Neuronal stem cell (in vitro differentiated cells): ENCODE measurements at regions not wholly inside any gene's neighbourhood (a gene's known extent, or its start where the extent isn't known, plus 50 kb on each side); places are given as distances from the start of the nearest gene placed in this dataset.
A peak's percentile ranks its signal among the peaks of the same experiment; 100 is the strongest.

ENCODE experiments used
- DNase-seq: peaks from one replicate; pipeline ENCODE4 v3.0.0-alpha.2; 2013; ENCODE audit warnings: low spot score
- H2AFZ ChIP-seq: one replicate; pipeline ENCODE4 v1.6.1; 2013; ENCODE audit warnings: mild to moderate bottlenecking, low read length, inconsistent platforms
- H2AK5ac ChIP-seq: 2 replicates; pipeline ENCODE4 v1.6.1; 2013; ENCODE audit warnings: low read depth, mild to moderate bottlenecking, inconsistent platforms, low read length, moderate library complexity, mixed read lengths
- H2BK120ac ChIP-seq: 2 replicates; pipeline ENCODE4 v1.6.1; 2013; ENCODE audit warnings: low read depth, mild to moderate bottlenecking, inconsistent platforms, low read length, moderate library complexity, mixed read lengths
- H2BK12ac ChIP-seq: one replicate; pipeline ENCODE4 v1.6.1; 2013; ENCODE audit warnings: low read length, inconsistent platforms
- H2BK15ac ChIP-seq: 2 replicates; pipeline ENCODE4 v1.6.1; 2013; ENCODE audit warnings: mild to moderate bottlenecking, low read length, inconsistent platforms, mixed read lengths
- H2BK5ac ChIP-seq: one replicate; pipeline ENCODE4 v1.6.1; 2013; ENCODE audit warnings: inconsistent platforms, mild to moderate bottlenecking, low read length, moderate library complexity
- H3K14ac ChIP-seq: one replicate; pipeline ENCODE4 v1.6.1; 2013; ENCODE audit warnings: low read length, inconsistent platforms
- H3K18ac ChIP-seq: 2 replicates; pipeline ENCODE4 v1.6.1; 2013; ENCODE audit warnings: low read length, inconsistent platforms
- H3K23ac ChIP-seq: 2 replicates; pipeline ENCODE4 v1.6.1; 2013; ENCODE audit warnings: low read depth, mild to moderate bottlenecking, mixed read lengths, low read length, inconsistent platforms; ENCODE audit not compliant: poor library complexity
- H3K27ac ChIP-seq: replicated peaks from 3 replicates; pipeline ENCODE4 v1.5.1; 2013; ENCODE audit warnings: low read length, inconsistent platforms
- H3K27me3 ChIP-seq, 3 experiments: 2 replicates each; pipeline ENCODE4 v1.6.1; 2013; ENCODE audit warnings: low read length in 3 of 3, mild to moderate bottlenecking in 2 of 3, inconsistent platforms in 1 of 3, low read depth in 1 of 3, mixed read lengths in 1 of 3, moderate library complexity in 1 of 3; ENCODE audit not compliant: control insufficient read depth in 3 of 3, insufficient read depth in 3 of 3
- H3K36me3 ChIP-seq, 2 donors: replicated peaks in 1 of 2; 2 replicates each; pipeline ENCODE4 v1.6.1; 2013; ENCODE audit warnings: low read length in 2 of 2; ENCODE audit not compliant: control insufficient read depth in 2 of 2, insufficient read depth in 2 of 2
- H3K4ac ChIP-seq: 2 replicates; pipeline ENCODE4 v1.6.1; 2013; ENCODE audit warnings: inconsistent platforms, mild to moderate bottlenecking, low read length, moderate library complexity
- H3K4me1 ChIP-seq, 2 donors: 1 replicate in 1 of 2; 2 replicates in 1 of 2; pipeline ENCODE4 v1.6.1; 2013; ENCODE audit warnings: low read length in 2 of 2, low read depth in 1 of 2; ENCODE audit not compliant: control insufficient read depth in 2 of 2, insufficient read depth in 1 of 2
- H3K4me2 ChIP-seq: one replicate; pipeline ENCODE4 v1.6.1; 2013; ENCODE audit warnings: mild to moderate bottlenecking, low read length, inconsistent platforms; ENCODE audit not compliant: insufficient read depth, poor library complexity, severe bottlenecking
- H3K4me3 ChIP-seq, 2 donors: 2 replicates each; pipeline ENCODE4 v1.5.1; 2013; ENCODE audit warnings: low read length in 2 of 2, mild to moderate bottlenecking in 2 of 2, inconsistent platforms in 1 of 2, moderate library complexity in 1 of 2
- H3K79me1 ChIP-seq: one replicate; pipeline ENCODE4 v1.6.1; 2013; ENCODE audit warnings: low read depth, mild to moderate bottlenecking, inconsistent platforms, low read length, moderate library complexity
- H3K9ac ChIP-seq: one replicate; pipeline ENCODE4 v1.6.1; 2013; ENCODE audit warnings: mild to moderate bottlenecking, low read depth, low read length, inconsistent platforms; ENCODE audit not compliant: poor library complexity
- H3K9me3 ChIP-seq, 2 donors: replicated peaks in 1 of 2; 2 replicates each; pipeline versions ENCODE3 to v1.6.1; 2013; ENCODE audit warnings: low read length in 2 of 2, mild to moderate bottlenecking in 2 of 2, inconsistent platforms in 1 of 2, low read depth in 1 of 2, mixed read lengths in 1 of 2, moderate library complexity in 1 of 2; ENCODE audit not compliant: control insufficient read depth in 2 of 2, insufficient read depth in 1 of 2
- H4K8ac ChIP-seq: one replicate; pipeline ENCODE4 v1.6.1; 2013; ENCODE audit warnings: low read depth, mild to moderate bottlenecking, inconsistent platforms, low read length, moderate library complexity
- H4K91ac ChIP-seq: one replicate; pipeline ENCODE4 v1.6.1; 2013; ENCODE audit warnings: low read length, low read depth, mild to moderate bottlenecking, inconsistent platforms; ENCODE audit not compliant: poor library complexity
- WGBS, 2 donors: extraction: QIAGEN DNeasy Blood & Tissue Kit; methylation state at CpG; one replicate each; pipeline ENCODE4 v1.1.7; 2013; ENCODE audit warnings: missing lambda C conversion rate in 2 of 2, mixed read lengths in 1 of 2; ENCODE audit not compliant: insufficient read length in 2 of 2, insufficient replicate concordance in 1 of 2; ENCODE audit errors: extremely low coverage in 2 of 2; 5-methylcytosine and 5-hydroxymethylcytosine counted together

- no CpG with 5 or more reads among the region's 5 CpGs for WGBS, 2 donors
- H3K4me2 ChIP-seq: no peak overlapping the region
These were observed 62.3 kb upstream of the ZNF366 start for GRCh38 chr5:72569408-72569944.

DNA sequence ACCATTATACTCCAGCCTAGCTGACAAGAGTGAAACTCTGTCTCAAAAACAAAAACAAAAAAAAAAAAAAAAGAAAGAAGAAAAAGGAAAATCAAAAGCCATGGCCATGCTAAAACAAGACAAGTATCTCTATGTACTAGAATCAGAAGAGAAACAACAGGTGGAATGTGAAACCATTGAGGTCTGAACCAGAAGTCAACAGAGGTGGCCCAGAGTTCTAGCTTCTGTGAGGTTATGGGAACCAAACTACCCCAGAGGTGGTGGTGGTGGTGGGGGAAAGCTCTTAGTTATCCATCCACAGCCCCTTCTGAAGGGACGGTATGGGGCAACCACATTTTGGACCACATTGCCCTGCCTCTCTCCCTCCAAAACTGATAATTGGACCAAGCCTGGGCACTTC lies 59.5 kb upstream of the ZNF366 start:
- Histone ChIP-seq H3K14ac (no peak overlapping the region), H2AK5ac (no peak overlapping the region), H3K4me1 (no peaks in the 10 kb centered on the region), H2BK15ac (no peak overlapping the region), H3K18ac (no peak overlapping the region), H3K36me3 (no peaks in the 10 kb centered on the region), H4K8ac (no peak overlapping the region), H3K9me3 (peaks cover 0 to 7% of the 10 kb centered on the region in 2 donors), H2BK120ac (no peak overlapping the region), H3K4me3 (no peak overlapping the region), H3K79me1 (no peaks in the 10 kb centered on the region), H3K23ac (no peak overlapping the region), H3K4me2 (no peak overlapping the region), H2BK12ac (no peak overlapping the region), H2AFZ (no peak overlapping the region), H3K27me3 (no peaks in the 10 kb centered on the region), H3K9ac (no peak overlapping the region), H3K4ac (no peak overlapping the region), H2BK5ac (no peak overlapping the region), H4K91ac (no peak overlapping the region), H3K27ac (no peak overlapping the region)
- WGBS, 2 donors: no CpG with 5 or more reads among the region's 1 CpG
- no peak for DNase-seq

More at GRCh38 chr5:72569408-72569944, 62.3 kb upstream of the ZNF366 start:
- H3K4ac ChIP-seq: no peak overlapping the region
- no peak for DNase-seq
- no peak overlapping the region for H2BK15ac ChIP-seq
- no peak overlapping the region for H4K8ac ChIP-seq
- H3K14ac ChIP-seq: no peak overlapping the region
- H2AFZ ChIP-seq: peak overlapping the region; percentile 61
- H3K9ac ChIP-seq: no peak overlapping the region
- H3K9me3 ChIP-seq: peaks cover 0 to 4% of the 10 kb centered on the region in 2 donors
- no peak overlapping the region for H3K18ac ChIP-seq
- H4K91ac ChIP-seq: no peak overlapping the region
- no peak overlapping the region for H2AK5ac ChIP-seq
- peaks cover 0 to 5% of the 10 kb centered on the region in 2 donors for H3K4me1 ChIP-seq
- H3K23ac ChIP-seq: no peak overlapping the region
- no peak overlapping the region for H2BK12ac ChIP-seq
- no peaks in the 10 kb centered on the region for H3K79me1 ChIP-seq
- H3K36me3 ChIP-seq: no peaks in the 10 kb centered on the region
- no peak overlapping the region for H3K27ac ChIP-seq
- H2BK5ac ChIP-seq: no peak overlapping the region
- H3K4me3 ChIP-seq: no peak overlapping the region
- no peak overlapping the region for H2BK120ac ChIP-seq
- H3K27me3 ChIP-seq: peaks cover 0 to 4% (median 0%) of the 10 kb centered on the region in 3 experiments

- H3K9me3 ChIP-seq: peaks cover 0 to 7% of the 10 kb centered on the region in 2 donors
- no peak overlapping the region for H3K18ac ChIP-seq
- no peak overlapping the region for H3K9ac ChIP-seq
- H3K27me3 ChIP-seq: no peaks in the 10 kb centered on the region
- no peak overlapping the region for H4K8ac ChIP-seq
- no peak overlapping the region for H2AK5ac ChIP-seq
- H2BK15ac ChIP-seq: no peak overlapping the region
- no peak overlapping the region for H3K23ac ChIP-seq
- H3K79me1 ChIP-seq: no peaks in the 10 kb centered on the region
- DNase-seq: no peak
- H3K4me2 ChIP-seq: no peak overlapping the region
- no peaks in the 10 kb centered on the region for H3K4me1 ChIP-seq
- WGBS, 2 donors: no CpG with 5 or more reads among the region's 8 CpGs
- no peak overlapping the region for H3K4ac ChIP-seq
- no peak overlapping the region for H2AFZ ChIP-seq
- no peaks in the 10 kb centered on the region for H3K36me3 ChIP-seq
- no peak overlapping the region for H3K14ac ChIP-seq
- no peak overlapping the region for H4K91ac ChIP-seq
- no peak overlapping the region for H2BK120ac ChIP-seq
- H3K27ac ChIP-seq: no peak overlapping the region
- no peak overlapping the region for H3K4me3 ChIP-seq
- H2BK12ac ChIP-seq: no peak overlapping the region
- H2BK5ac ChIP-seq: no peak overlapping the region
These were observed 58.5 kb upstream of the ZNF366 start for GRCh38 chr5:72565513-72566289.

- DNase-seq: no peak
- peaks cover 0 to 7% of the 10 kb centered on the region in 2 donors for H3K9me3 ChIP-seq
- H2BK12ac ChIP-seq: no peak overlapping the region
- H3K4me1 ChIP-seq: peaks cover 0 to 1% of the 10 kb centered on the region in 2 donors
- no peak overlapping the region for H2BK120ac ChIP-seq
- WGBS, 2 donors: no CpG with 5 or more reads among the region's 2 CpGs
- no peak overlapping the region for H3K23ac ChIP-seq
- no peaks in the 10 kb centered on the region for H3K36me3 ChIP-seq
- no peak overlapping the region for H3K14ac ChIP-seq
- no peak overlapping the region for H3K9ac ChIP-seq
- H2BK5ac ChIP-seq: no peak overlapping the region
- no peak overlapping the region for H3K4me2 ChIP-seq
- H3K4me3 ChIP-seq: no peak overlapping the region
- no peak overlapping the region for H4K91ac ChIP-seq
- no peak overlapping the region for H3K27ac ChIP-seq
- H2AK5ac ChIP-seq: no peak overlapping the region
- no peak overlapping the region for H2AFZ ChIP-seq
- H2BK15ac ChIP-seq: no peak overlapping the region
- no peak overlapping the region for H3K18ac ChIP-seq
- H3K27me3 ChIP-seq: no peaks in the 10 kb centered on the region
- no peaks in the 10 kb centered on the region for H3K79me1 ChIP-seq
- no peak overlapping the region for H3K4ac ChIP-seq
- H4K8ac ChIP-seq: no peak overlapping the region
These were observed 55.5 kb upstream of the ZNF366 start for GRCh38 chr5:72562717-72563116.
